Naive thymus-derived CD4-positive, alpha-beta T cell (primary cell): ENCODE measurements at regions not wholly inside any gene's neighbourhood (a gene's known extent, or its start where the extent isn't known, plus 50 kb on each side); places are given as distances from the start of the nearest gene placed in this dataset.

ENCODE experiments used
- ATAC-seq: fragments of 150-1000 bp; cut with Tn5 transposase; 2 replicates; pipeline ENCODE4 v1.10.0; 2021; ENCODE audit warnings: mild to moderate bottlenecking, moderate library complexity
- CTCF ChIA-PET: fragments of 350-600 bp; sonication (Branson Sonifier 250); formaldehyde crosslinking; loops from one replicate; lab custom pipeline; 2021; ENCODE audit warnings: antibody characterized with exemption; lab: Charles Lee
- POLR2A ChIA-PET: fragments of 350-600 bp; sonication (Branson Sonifier 250); formaldehyde crosslinking; loops from one replicate; lab custom pipeline; 2021; ENCODE audit warnings: antibody characterized with exemption, inconsistent platforms; lab: Charles Lee
- DNase-seq, 9 donors: peaks; one replicate each; pipeline versions ENCODE4 v3.0.0 to v3.0.0-alpha.2; 2020 to 2022; ENCODE audit warnings: mixed read lengths in 1 of 9
- H3K27ac ChIP-seq: one replicate; pipeline ENCODE4 v1.7.0; 2013; ENCODE audit warnings: mild to moderate bottlenecking, low read depth, low read length, moderate library complexity
- H3K27me3 ChIP-seq, 2 donors: one replicate each; pipeline ENCODE4 v1.7.0; 2013; ENCODE audit warnings: low read length in 2 of 2, mild to moderate bottlenecking in 2 of 2, moderate library complexity in 2 of 2; ENCODE audit not compliant: control insufficient read depth in 2 of 2, insufficient read depth in 2 of 2
- H3K36me3 ChIP-seq, 3 experiments: 1 replicate in 2 of 3; 2 replicates in 1 of 3; pipeline ENCODE4 v1.7.0; 2013; ENCODE audit warnings: low read length in 3 of 3, mild to moderate bottlenecking in 3 of 3, moderate library complexity in 1 of 3; ENCODE audit not compliant: insufficient read depth in 3 of 3, control insufficient read depth in 2 of 3
- H3K4me1 ChIP-seq, 2 donors: one replicate each; pipeline ENCODE4 v1.7.0; 2013; ENCODE audit warnings: low read length in 2 of 2, mild to moderate bottlenecking in 2 of 2, moderate library complexity in 1 of 2; ENCODE audit not compliant: control insufficient read depth in 2 of 2, insufficient read depth in 2 of 2
- H3K4me3 ChIP-seq: 2 replicates; pipeline ENCODE4 v1.7.0; 2013; ENCODE audit warnings: mild to moderate bottlenecking, low read length
- H3K9me3 ChIP-seq, 3 experiments: 1 replicate in 2 of 3; 2 replicates in 1 of 3; pipeline ENCODE4 v1.7.0; 2013; ENCODE audit warnings: low read length in 3 of 3; ENCODE audit not compliant: control insufficient read depth in 2 of 3
- H3K27ac Mint-ChIP-seq, 9 donors: one replicate each; pipeline ENCODE4 v1.8.0; 2020 to 2022; ENCODE audit warnings: mixed read lengths in 9 of 9, mild to moderate bottlenecking in 8 of 9, moderate library complexity in 5 of 9, inconsistent platforms in 2 of 9
- H3K27me3 Mint-ChIP-seq, 5 donors: one replicate each; pipeline ENCODE4 v1.8.0; 2021 to 2022; ENCODE audit warnings: mixed read lengths in 5 of 5, mild to moderate bottlenecking in 1 of 5
- H3K36me3 Mint-ChIP-seq, 5 donors: one replicate each; pipeline ENCODE4 v1.8.0; 2020 to 2022; ENCODE audit warnings: mixed read lengths in 5 of 5, mild to moderate bottlenecking in 3 of 5, inconsistent platforms in 1 of 5
- H3K4me1 Mint-ChIP-seq, 7 donors: one replicate each; pipeline ENCODE4 v1.8.0; 2020 to 2022; ENCODE audit warnings: mixed read lengths in 7 of 7, mild to moderate bottlenecking in 3 of 7, inconsistent platforms in 1 of 7
- H3K4me3 Mint-ChIP-seq, 10 donors: one replicate each; pipeline ENCODE4 v1.8.0; 2020 to 2022; ENCODE audit warnings: mild to moderate bottlenecking in 10 of 10, mixed read lengths in 10 of 10, moderate library complexity in 6 of 10, inconsistent platforms in 2 of 10
- H3K9me3 Mint-ChIP-seq, 11 donors: one replicate each; pipeline ENCODE4 v1.8.0; 2020 to 2022; ENCODE audit warnings: mixed read lengths in 11 of 11, mild to moderate bottlenecking in 4 of 11, inconsistent platforms in 1 of 11, moderate library complexity in 1 of 11
- intact Hi-C, 2 donors: fragments of 100-400 bp; cut with micrococcal nuclease; formaldehyde crosslinking; loops; one replicate each; pipeline ENCODE4 v1.15.1; 2023

- Histone ChIP-seq H3K27me3 (no peaks in the 10 kb centered on the region), H3K9me3 (no peaks in the 10 kb centered on the region), H3K4me3 (no peak overlapping the region), H3K4me1 (no peaks in the 10 kb centered on the region), H3K27ac (no peak overlapping the region), H3K36me3 (no peaks in the 10 kb centered on the region)
- H3K4me3 Mint-ChIP-seq: no peak overlapping the region
- H3K36me3 Mint-ChIP-seq: no peaks in the 10 kb centered on the region
- DNase-seq (no peak), ATAC-seq (no peak)
- intact Hi-C loops: no loop called here
- no peak overlapping the region for H3K27ac Mint-ChIP-seq
- ChIA-PET POLR2A (no interaction called here), CTCF (no interaction called here)
- H3K4me1 Mint-ChIP-seq: no peaks in the 10 kb centered on the region
- H3K27me3 Mint-ChIP-seq: peaks cover 0 to 5% (median 0%) of the 10 kb centered on the region in 5 donors
- peaks cover 0 to 10% (median 4%) of the 10 kb centered on the region in 11 donors for H3K9me3 Mint-ChIP-seq
Observed at GRCh38 chr16:6032438-6032837, 934.8 kb upstream of the EEF2KMT start.

DNA sequence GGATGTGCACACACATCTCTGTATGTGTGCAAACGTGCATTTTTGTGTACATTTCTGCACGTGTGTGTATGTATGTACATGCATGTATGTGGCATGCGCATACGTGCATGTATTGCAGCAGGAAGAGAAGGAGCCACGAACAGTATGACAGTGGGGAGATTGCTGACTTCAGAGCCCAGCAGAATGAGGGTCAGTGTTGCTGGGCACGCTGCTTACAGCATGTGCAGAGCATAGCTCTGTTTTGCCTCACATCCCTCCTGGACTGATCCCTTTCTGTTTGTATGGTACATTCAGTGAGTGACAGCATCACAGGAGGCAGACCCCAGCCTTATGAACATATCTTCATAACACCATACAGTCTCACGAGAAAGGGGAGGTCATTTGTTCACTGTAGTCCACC, 934.0 kb upstream of the EEF2KMT start:
- H3K27ac Mint-ChIP-seq: no peak overlapping the region
- ChIA-PET POLR2A (no interaction called here), CTCF (no interaction called here)
- Histone ChIP-seq H3K9me3 (no peaks in the 10 kb centered on the region), H3K27me3 (no peaks in the 10 kb centered on the region), H3K4me1 (no peaks in the 10 kb centered on the region), H3K36me3 (no peaks in the 10 kb centered on the region), H3K4me3 (no peak overlapping the region), H3K27ac (no peak overlapping the region)
- intact Hi-C loops: no loop called here
- H3K27me3 Mint-ChIP-seq: peaks cover 0 to 5% (median 0%) of the 10 kb centered on the region in 5 donors
- no peaks in the 10 kb centered on the region for H3K36me3 Mint-ChIP-seq
- DNase-seq (no peak), ATAC-seq (no peak)
- H3K4me3 Mint-ChIP-seq: no peak overlapping the region
- no peaks in the 10 kb centered on the region for H3K4me1 Mint-ChIP-seq
- H3K9me3 Mint-ChIP-seq: peaks cover 0 to 12% (median 5%) of the 10 kb centered on the region in 11 donors

DNA sequence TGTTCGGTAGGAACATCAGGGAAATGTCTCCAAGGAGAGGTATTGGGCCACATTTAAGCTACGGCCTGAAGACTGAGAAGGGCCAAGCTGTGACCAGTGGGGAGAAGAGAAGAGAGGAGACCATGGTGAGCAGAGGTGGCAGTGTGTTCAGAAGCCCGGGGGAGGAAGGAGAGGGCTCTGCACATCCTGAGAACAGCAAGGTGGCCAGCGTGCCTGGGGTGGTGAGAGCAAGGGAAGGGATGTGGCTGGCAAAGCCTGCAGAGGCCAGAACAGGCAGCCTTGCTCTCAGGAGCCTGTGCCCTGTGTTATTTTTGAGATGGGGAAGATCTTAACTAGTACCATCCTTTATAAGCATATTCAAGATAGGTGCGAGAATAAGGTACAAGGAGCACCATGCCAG, 933.5 kb upstream of the EEF2KMT start:
- Mint-ChIP-seq H3K9me3 (peaks cover 0 to 12% (median 5%) of the 10 kb centered on the region in 11 donors), H3K27ac (no peak overlapping the region), H3K4me3 (no peak overlapping the region), H3K36me3 (no peaks in the 10 kb centered on the region), H3K4me1 (no peaks in the 10 kb centered on the region), H3K27me3 (peaks cover 0 to 5% (median 0%) of the 10 kb centered on the region in 5 donors)
- H3K9me3 ChIP-seq: no peaks in the 10 kb centered on the region
- H3K36me3 ChIP-seq: no peaks in the 10 kb centered on the region
- no peaks in the 10 kb centered on the region for H3K27me3 ChIP-seq
- no peak overlapping the region for H3K4me3 ChIP-seq
- H3K4me1 ChIP-seq: no peaks in the 10 kb centered on the region
- DNase-seq (no peak), ATAC-seq (no peak)
- ChIA-PET POLR2A (no interaction called here), CTCF (no interaction called here)
- intact Hi-C loops: no loop called here
- H3K27ac ChIP-seq: no peak overlapping the region

DNA sequence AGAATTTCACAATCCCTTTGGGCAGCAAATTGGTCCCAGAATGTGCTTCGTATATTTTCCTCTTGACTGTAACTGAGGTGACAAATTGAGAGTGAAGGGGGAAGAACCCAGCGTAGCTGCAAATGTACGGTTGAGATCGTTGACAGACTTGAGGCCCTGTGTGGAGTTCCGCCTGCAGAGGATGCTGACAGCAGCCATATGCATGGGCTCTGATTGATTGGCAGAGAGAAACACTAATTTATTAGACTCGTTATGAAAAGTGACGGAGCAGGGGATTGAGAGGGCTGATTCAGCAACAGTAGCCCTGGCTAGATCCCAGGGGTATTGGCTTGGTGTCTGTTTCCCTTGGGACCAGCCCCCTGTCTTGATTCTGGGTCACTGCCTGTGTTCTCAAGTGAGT, 930.1 kb upstream of the EEF2KMT start:
- H3K4me1 ChIP-seq: no peaks in the 10 kb centered on the region
- intact Hi-C loops: no loop called here
- no peak for ATAC-seq
- H3K36me3 Mint-ChIP-seq: no peaks in the 10 kb centered on the region
- H3K36me3 ChIP-seq: no peaks in the 10 kb centered on the region
- no peaks in the 10 kb centered on the region for H3K4me1 Mint-ChIP-seq
- H3K27ac Mint-ChIP-seq: no peak overlapping the region
- H3K27ac ChIP-seq: no peak overlapping the region
- peaks cover 0 to 12% (median 2%) of the 10 kb centered on the region in 11 donors for H3K9me3 Mint-ChIP-seq
- CTCF ChIA-PET: no interaction called here
- DNase-seq: no peak
- H3K27me3 ChIP-seq: no peaks in the 10 kb centered on the region
- H3K4me3 Mint-ChIP-seq: no peak overlapping the region
- no peaks in the 10 kb centered on the region for H3K9me3 ChIP-seq
- H3K4me3 ChIP-seq: no peak overlapping the region
- POLR2A ChIA-PET: no interaction called here
- H3K27me3 Mint-ChIP-seq: peaks cover 0 to 11% (median 0%) of the 10 kb centered on the region in 5 donors

- ChIA-PET POLR2A (no interaction called here), CTCF (no interaction called here)
- DNase-seq (no peak), ATAC-seq (no peak)
- Mint-ChIP-seq H3K4me3 (no peak overlapping the region), H3K4me1 (no peaks in the 10 kb centered on the region), H3K9me3 (peaks cover 0 to 8% (median 4%) of the 10 kb centered on the region in 11 donors), H3K27ac (no peak overlapping the region), H3K36me3 (no peaks in the 10 kb centered on the region), H3K27me3 (peaks cover 3 to 27% (median 12%) of the 10 kb centered on the region in 5 donors)
- Histone ChIP-seq H3K27ac (no peak overlapping the region), H3K4me1 (no peaks in the 10 kb centered on the region), H3K4me3 (no peak overlapping the region), H3K27me3 (no peaks in the 10 kb centered on the region), H3K9me3 (no peaks in the 10 kb centered on the region), H3K36me3 (no peaks in the 10 kb centered on the region)
- intact Hi-C loops: no loop called here
Observed at GRCh38 chr16:6023449-6023848, 925.9 kb upstream of the EEF2KMT start.

GRCh38 chr16:6021276-6021943, 923.8 kb upstream of the EEF2KMT start:
- no peak overlapping the region for H3K27ac ChIP-seq
- peaks cover 11 to 30% (median 20%) of the 10 kb centered on the region in 5 donors for H3K27me3 Mint-ChIP-seq
- no peak overlapping the region for H3K4me3 ChIP-seq
- ChIA-PET POLR2A (no interaction called here), CTCF (no interaction called here)
- DNase-seq (no peak), ATAC-seq (no peak)
- H3K27ac Mint-ChIP-seq: peak overlapping the region in 1 of 9 donors; percentile 20
- H3K27me3 ChIP-seq: no peaks in the 10 kb centered on the region
- no peaks in the 10 kb centered on the region for H3K4me1 ChIP-seq
- H3K9me3 ChIP-seq: no peaks in the 10 kb centered on the region
- intact Hi-C loops: no loop called here
- no peaks in the 10 kb centered on the region for H3K36me3 Mint-ChIP-seq
- H3K36me3 ChIP-seq: no peaks in the 10 kb centered on the region
- no peaks in the 10 kb centered on the region for H3K4me1 Mint-ChIP-seq
- H3K9me3 Mint-ChIP-seq: peaks cover 0 to 12% (median 0%) of the 10 kb centered on the region in 11 donors
- H3K4me3 Mint-ChIP-seq: no peak overlapping the region
